ENCODE measurements at regions not wholly inside any gene's neighbourhood (a gene's known extent, or its start where the extent isn't known, plus 50 kb on each side); places are given as distances from the start of the nearest gene placed in this dataset.
A peak's percentile ranks its signal among the peaks of the same experiment; 100 is the strongest.

- Mint-ChIP-seq H3K36me3 (peaks cover 8% of the 10 kb centered on the region), H3K4me3 (peak overlapping the region; percentile 66), H3K27me3 (no peaks in the 10 kb centered on the region), H3K4me1 (peaks cover 21% of the 10 kb centered on the region), H3K9me3 (ENCODE audit: low read depth) (peaks cover 3% of the 10 kb centered on the region), H3K27ac (peak overlapping the region; percentile 83)
- CTCF ChIA-PET = no interaction called here
- DNase-seq (peak; percentile 49), ATAC-seq (peak; percentile 83)
These were observed 132.4 kb upstream of the USP9X start for GRCh38 chrX:40952855-40953254.

GRCh38 chrX:40953369-40953768, 131.9 kb upstream of the USP9X start:
- DNase-seq (no peak), ATAC-seq (no peak)
- Mint-ChIP-seq H3K4me1 (peaks cover 21% of the 10 kb centered on the region), H3K36me3 (peaks cover 8% of the 10 kb centered on the region), H3K27ac (peak overlapping the region; percentile 83), H3K4me3 (peak overlapping the region; percentile 66), H3K9me3 (ENCODE audit: low read depth) (peaks cover 3% of the 10 kb centered on the region), H3K27me3 (no peaks in the 10 kb centered on the region)
- CTCF ChIA-PET = no interaction called here

- CTCF ChIA-PET = no interaction called here
- Mint-ChIP-seq H3K36me3 (no peaks in the 10 kb centered on the region), H3K27me3 (no peaks in the 10 kb centered on the region), H3K9me3 (ENCODE audit: low read depth) (no peaks in the 10 kb centered on the region), H3K27ac (no peak overlapping the region), H3K4me3 (no peak overlapping the region), H3K4me1 (no peaks in the 10 kb centered on the region)
- no peak for ATAC-seq
- no peak for DNase-seq
These were observed 125.2 kb upstream of the USP9X start for GRCh38 chrX:40960041-40960440.

- Mint-ChIP-seq H3K4me1 (no peaks in the 10 kb centered on the region), H3K4me3 (no peak overlapping the region), H3K36me3 (no peaks in the 10 kb centered on the region), H3K27ac (no peak overlapping the region), H3K9me3 (ENCODE audit: low read depth) (no peaks in the 10 kb centered on the region), H3K27me3 (no peaks in the 10 kb centered on the region)
- DNase-seq = no peak
- CTCF ChIA-PET = no interaction called here
- no peak for ATAC-seq
These were observed 122.3 kb upstream of the USP9X start for GRCh38 chrX:40962793-40963407.

- CTCF ChIA-PET = interaction anchor here (0.5 to 0.6 kb wide), 2 partner anchors 88 to 290 kb away, joined by 3 to 4 read pairs; no protein-coding TSS in a partner anchor
- Mint-ChIP-seq H3K9me3 (ENCODE audit: low read depth) (no peaks in the 10 kb centered on the region), H3K4me1 (no peaks in the 10 kb centered on the region), H3K36me3 (no peaks in the 10 kb centered on the region), H3K27ac (no peak overlapping the region), H3K27me3 (no peaks in the 10 kb centered on the region), H3K4me3 (no peak overlapping the region)
- DNase-seq (no peak), ATAC-seq (no peak)
These were observed 121.2 kb upstream of the USP9X start for GRCh38 chrX:40964008-40964407.

GRCh38 chrX:40964633-40965586, 120.3 kb upstream of the USP9X start:
- no peaks in the 10 kb centered on the region for H3K36me3 Mint-ChIP-seq
- no peaks in the 10 kb centered on the region for H3K4me1 Mint-ChIP-seq
- H3K27ac Mint-ChIP-seq = no peak overlapping the region
- ATAC-seq = no peak
- no peaks in the 10 kb centered on the region for H3K27me3 Mint-ChIP-seq
- H3K4me3 Mint-ChIP-seq = no peak overlapping the region
- CTCF ChIA-PET = interaction anchor here (0.5 kb wide), 1 partner anchor 88 kb away, joined by 3 read pairs; no protein-coding TSS in a partner anchor
- no peak for DNase-seq
- no peaks in the 10 kb centered on the region for H3K9me3 Mint-ChIP-seq (ENCODE audit: low read depth)

GRCh38 chrX:40966213-40966820, 118.9 kb upstream of the USP9X start:
- no peaks in the 10 kb centered on the region for H3K27me3 Mint-ChIP-seq
- CTCF ChIA-PET = no interaction called here
- H3K27ac Mint-ChIP-seq = no peak overlapping the region
- H3K36me3 Mint-ChIP-seq = no peaks in the 10 kb centered on the region
- no peak overlapping the region for H3K4me3 Mint-ChIP-seq
- DNase-seq (no peak), ATAC-seq (no peak)
- peaks cover 2% of the 10 kb centered on the region for H3K9me3 Mint-ChIP-seq (ENCODE audit: low read depth)
- no peaks in the 10 kb centered on the region for H3K4me1 Mint-ChIP-seq

- Mint-ChIP-seq H3K9me3 (ENCODE audit: low read depth) (peaks cover 2% of the 10 kb centered on the region), H3K4me3 (no peak overlapping the region), H3K4me1 (no peaks in the 10 kb centered on the region), H3K36me3 (no peaks in the 10 kb centered on the region), H3K27me3 (no peaks in the 10 kb centered on the region), H3K27ac (no peak overlapping the region)
- CTCF ChIA-PET = no interaction called here
- ATAC-seq = no peak
- DNase-seq = no peak
These were observed 117.1 kb upstream of the USP9X start for GRCh38 chrX:40968180-40968579.

GRCh38 chrX:40971736-40972135, 113.5 kb upstream of the USP9X start:
- CTCF ChIA-PET = no interaction called here
- H3K27me3 Mint-ChIP-seq = no peaks in the 10 kb centered on the region
- no peak overlapping the region for H3K27ac Mint-ChIP-seq
- no peaks in the 10 kb centered on the region for H3K36me3 Mint-ChIP-seq
- DNase-seq = no peak
- peaks cover 2% of the 10 kb centered on the region for H3K9me3 Mint-ChIP-seq (ENCODE audit: low read depth)
- H3K4me3 Mint-ChIP-seq = no peak overlapping the region
- peaks cover 3% of the 10 kb centered on the region for H3K4me1 Mint-ChIP-seq
- no peak for ATAC-seq

GRCh38 chrX:40973619-40974018, 111.6 kb upstream of the USP9X start:
- Mint-ChIP-seq H3K36me3 (no peaks in the 10 kb centered on the region), H3K9me3 (ENCODE audit: low read depth) (peaks cover 5% of the 10 kb centered on the region), H3K4me3 (no peak overlapping the region), H3K27ac (no peak overlapping the region), H3K27me3 (no peaks in the 10 kb centered on the region), H3K4me1 (peaks cover 3% of the 10 kb centered on the region)
- DNase-seq = no peak
- CTCF ChIA-PET = no interaction called here
- ATAC-seq = no peak

GRCh38 chrX:40975951-40976350, 109.3 kb upstream of the USP9X start:
- peaks cover 3% of the 10 kb centered on the region for H3K4me1 Mint-ChIP-seq
- DNase-seq (no peak), ATAC-seq (no peak)
- H3K27ac Mint-ChIP-seq = no peak overlapping the region
- H3K4me3 Mint-ChIP-seq = no peak overlapping the region
- H3K9me3 Mint-ChIP-seq (ENCODE audit: low read depth) = peaks cover 5% of the 10 kb centered on the region
- H3K36me3 Mint-ChIP-seq = no peaks in the 10 kb centered on the region
- CTCF ChIA-PET = no interaction called here
- no peaks in the 10 kb centered on the region for H3K27me3 Mint-ChIP-seq

GRCh38 chrX:40976981-40977380, 108.3 kb upstream of the USP9X start:
- Mint-ChIP-seq H3K4me3 (no peak overlapping the region), H3K27ac (no peak overlapping the region), H3K4me1 (peaks cover 3% of the 10 kb centered on the region), H3K9me3 (ENCODE audit: low read depth) (peaks cover 3% of the 10 kb centered on the region), H3K27me3 (no peaks in the 10 kb centered on the region), H3K36me3 (no peaks in the 10 kb centered on the region)
- ATAC-seq = no peak
- DNase-seq = no peak
- CTCF ChIA-PET = no interaction called here

- no peak overlapping the region for H3K4me3 Mint-ChIP-seq
- H3K4me1 Mint-ChIP-seq = no peaks in the 10 kb centered on the region
- H3K27me3 Mint-ChIP-seq = no peaks in the 10 kb centered on the region
- no peak overlapping the region for H3K27ac Mint-ChIP-seq
- CTCF ChIA-PET = no interaction called here
- no peak for ATAC-seq
- no peak for DNase-seq
- H3K36me3 Mint-ChIP-seq = no peaks in the 10 kb centered on the region
- peaks cover 5% of the 10 kb centered on the region for H3K9me3 Mint-ChIP-seq (ENCODE audit: low read depth)
These were observed 100.3 kb upstream of the USP9X start for GRCh38 chrX:40984962-40985361.

GRCh38 chrX:40987413-40987812, 97.8 kb upstream of the USP9X start:
- Mint-ChIP-seq H3K27me3 (no peaks in the 10 kb centered on the region), H3K36me3 (peaks cover 2% of the 10 kb centered on the region), H3K27ac (no peak overlapping the region), H3K4me1 (no peaks in the 10 kb centered on the region), H3K9me3 (ENCODE audit: low read depth) (peaks cover 5% of the 10 kb centered on the region), H3K4me3 (no peak overlapping the region)
- CTCF ChIA-PET = no interaction called here
- DNase-seq (no peak), ATAC-seq (no peak)
